ENCODE measurements at regions not wholly inside any gene's neighbourhood (a gene's known extent, or its start where the extent isn't known, plus 50 kb on each side); places are given as distances from the start of the nearest gene placed in this dataset.

DNA sequence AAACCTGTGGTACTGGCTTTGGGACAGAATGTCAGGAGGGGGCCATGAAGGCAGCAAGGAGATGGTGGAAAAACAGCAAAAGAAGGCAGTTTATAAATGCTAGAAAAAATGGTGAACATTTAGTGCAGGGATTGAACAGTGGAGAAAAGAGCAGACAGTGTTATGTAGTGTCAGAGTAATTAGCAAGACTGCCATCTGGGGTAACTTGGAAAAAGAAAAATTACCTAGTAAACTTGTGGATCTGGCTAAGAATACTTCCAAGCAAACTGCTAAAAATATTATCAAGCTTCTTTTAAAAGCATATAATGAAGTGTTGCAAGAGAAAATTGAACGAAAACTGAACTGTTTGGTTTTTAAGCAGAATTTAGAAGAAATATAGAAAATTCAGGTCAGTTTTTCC, 267.8 kb downstream of the INSIG2 start:
- TF ChIP-seq, protein P1, sequence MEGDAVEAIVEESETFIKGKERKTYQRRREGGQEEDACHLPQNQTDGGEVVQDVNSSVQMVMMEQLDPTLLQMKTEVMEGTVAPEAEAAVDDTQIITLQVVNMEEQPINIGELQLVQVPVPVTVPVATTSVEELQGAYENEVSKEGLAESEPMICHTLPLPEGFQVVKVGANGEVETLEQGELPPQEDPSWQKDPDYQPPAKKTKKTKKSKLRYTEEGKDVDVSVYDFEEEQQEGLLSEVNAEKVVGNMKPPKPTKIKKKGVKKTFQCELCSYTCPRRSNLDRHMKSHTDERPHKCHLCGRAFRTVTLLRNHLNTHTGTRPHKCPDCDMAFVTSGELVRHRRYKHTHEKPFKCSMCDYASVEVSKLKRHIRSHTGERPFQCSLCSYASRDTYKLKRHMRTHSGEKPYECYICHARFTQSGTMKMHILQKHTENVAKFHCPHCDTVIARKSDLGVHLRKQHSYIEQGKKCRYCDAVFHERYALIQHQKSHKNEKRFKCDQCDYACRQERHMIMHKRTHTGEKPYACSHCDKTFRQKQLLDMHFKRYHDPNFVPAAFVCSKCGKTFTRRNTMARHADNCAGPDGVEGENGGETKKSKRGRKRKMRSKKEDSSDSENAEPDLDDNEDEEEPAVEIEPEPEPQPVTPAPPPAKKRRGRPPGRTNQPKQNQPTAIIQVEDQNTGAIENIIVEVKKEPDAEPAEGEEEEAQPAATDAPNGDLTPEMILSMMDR (conservative IDR thresholded peaks at IDR 0.05; ENCODE audit: low read length) = no peak
- no peak for TF ChIP-seq EZH2phosphoT487 (IDR thresholded peaks at IDR 0.05; ENCODE audit: borderline replicate concordance)
